ENCODE measurements at regions not wholly inside any gene's neighbourhood (a gene's known extent, or its start where the extent isn't known, plus 50 kb on each side); places are given as distances from the start of the nearest gene placed in this dataset.

GRCh38 chr12:18899678-18900317, 161.9 kb downstream of the CAPZA3 start:
- no peak for DNase-seq

DNA sequence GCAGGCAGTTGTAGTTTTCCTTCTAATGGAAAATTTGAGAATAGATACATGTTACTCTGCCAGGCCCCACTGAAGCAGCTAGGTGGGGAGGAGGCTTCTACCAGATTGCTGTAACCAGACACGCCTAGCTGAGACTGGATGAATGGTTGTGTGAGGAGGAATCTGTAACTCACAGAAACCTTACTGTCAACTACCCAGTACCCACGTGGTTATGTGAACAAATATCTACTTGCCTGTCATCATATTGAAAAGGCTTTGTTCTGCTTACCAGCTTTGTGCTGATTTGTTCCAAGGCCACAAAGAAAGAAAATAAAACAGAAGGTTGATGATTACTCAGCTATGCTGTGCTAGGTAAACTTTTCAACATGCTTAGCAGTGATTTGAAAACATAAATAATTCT, 167.2 kb downstream of the CAPZA3 start:
- no peak for DNase-seq

GRCh38 chr12:18906395-18906794, 168.5 kb downstream of the CAPZA3 start:
- DNase-seq = no peak

- DNase-seq = no peak
Observed at GRCh38 chr12:18907127-18907526, 169.2 kb downstream of the CAPZA3 start.

DNA sequence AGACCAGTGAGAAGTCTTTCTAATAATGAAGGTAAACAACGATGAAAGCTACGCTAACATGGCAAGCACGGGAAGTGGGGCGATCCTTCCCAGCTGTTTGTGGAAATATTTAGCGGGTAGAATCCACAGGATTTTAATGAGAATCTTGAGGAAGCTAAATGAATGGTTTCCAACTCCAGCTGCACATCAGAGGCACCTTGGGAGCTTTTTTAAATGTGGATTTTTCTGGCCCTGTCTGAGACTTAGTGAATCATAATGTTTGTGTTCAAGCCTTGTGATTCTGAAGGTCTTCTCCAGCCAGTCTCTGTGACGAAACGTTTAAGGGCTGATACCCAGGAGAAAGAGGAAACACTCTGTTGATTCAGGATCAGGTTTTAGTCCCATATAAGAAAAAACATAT, 169.8 kb downstream of the CAPZA3 start:
- DNase-seq = no peak

DNA sequence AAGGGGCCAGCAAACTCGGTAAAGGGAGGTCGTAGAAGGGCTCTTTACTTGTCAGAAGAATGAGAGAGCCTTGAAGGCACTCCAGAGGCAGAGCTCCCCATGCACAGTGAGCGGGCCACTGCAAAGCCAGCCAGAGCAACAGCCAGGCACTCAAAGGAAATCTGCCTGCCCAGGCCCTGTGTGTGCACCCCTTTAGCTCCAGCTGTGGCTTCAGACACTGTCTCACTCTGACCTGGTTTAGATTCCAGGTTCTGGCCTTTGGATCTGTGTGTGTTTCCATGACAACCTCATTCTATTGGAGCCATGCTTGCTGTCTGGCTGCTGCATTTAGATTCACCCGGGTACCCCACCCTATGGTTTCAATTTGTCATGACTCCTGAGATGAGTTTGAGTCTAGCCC, 170.3 kb downstream of the CAPZA3 start:
- no peak for DNase-seq

- DNase-seq = no peak
Observed at GRCh38 chr12:18919871-18920511, 182.1 kb downstream of the CAPZA3 start.

GRCh38 chr12:18922851-18923250, 184.9 kb downstream of the CAPZA3 start:
- no peak for DNase-seq

- DNase-seq = no peak
Observed at GRCh38 chr12:18923721-18924120, 185.8 kb downstream of the CAPZA3 start.

DNA sequence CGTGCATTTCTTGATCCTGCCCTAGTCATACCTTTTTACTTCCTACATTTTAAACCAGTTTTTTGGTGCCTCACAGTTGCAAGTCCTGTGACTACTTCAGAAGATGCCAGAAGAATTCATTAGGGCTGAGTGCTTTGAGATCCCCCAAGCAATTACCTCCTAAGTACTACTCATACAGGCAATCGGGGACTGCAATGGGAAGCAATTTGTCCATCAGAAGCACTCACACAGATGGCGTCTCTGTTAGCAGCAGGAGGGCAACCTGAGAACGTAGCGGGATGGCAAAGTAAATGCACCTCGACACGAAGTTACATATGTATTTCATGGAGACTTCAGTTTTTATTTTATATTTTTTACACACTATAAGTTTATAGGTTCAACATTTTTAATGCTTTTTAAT, 188.3 kb downstream of the CAPZA3 start:
- no peak for DNase-seq

GRCh38 chr12:18932211-18932610, 194.3 kb downstream of the CAPZA3 start:
- no peak for DNase-seq

GRCh38 chr12:18932715-18933114, 194.8 kb downstream of the CAPZA3 start:
- DNase-seq = peak; percentile 3

DNA sequence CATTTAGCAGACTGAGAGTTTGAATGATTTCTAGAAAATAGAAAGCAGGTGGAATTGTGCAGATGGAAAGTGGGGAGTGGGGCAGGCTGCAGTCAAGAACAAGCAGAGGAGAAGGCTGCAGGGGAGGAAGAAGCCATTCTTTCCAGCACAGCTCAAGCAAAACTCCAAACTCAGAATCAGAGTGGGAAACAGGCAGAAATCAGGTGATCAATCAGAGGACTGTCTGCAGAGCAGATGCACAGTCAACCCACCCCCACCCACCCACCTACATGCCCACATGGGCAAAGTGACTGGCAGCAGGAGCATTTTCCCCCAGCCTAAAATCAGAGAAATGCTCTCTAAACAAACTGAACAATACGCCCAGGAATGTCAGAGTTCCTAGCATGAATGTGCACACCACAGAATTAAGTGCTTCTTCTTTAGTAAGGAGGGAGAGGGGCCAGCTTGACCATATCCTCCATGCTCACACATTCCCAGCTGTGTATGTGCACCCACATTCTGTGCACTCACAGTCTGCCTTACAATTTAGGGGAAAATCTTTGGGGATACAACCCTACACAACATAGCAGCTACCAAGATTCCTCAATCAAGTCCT, 194.1 kb upstream of the PLEKHA5 start:
- DNase-seq = no peak

DNA sequence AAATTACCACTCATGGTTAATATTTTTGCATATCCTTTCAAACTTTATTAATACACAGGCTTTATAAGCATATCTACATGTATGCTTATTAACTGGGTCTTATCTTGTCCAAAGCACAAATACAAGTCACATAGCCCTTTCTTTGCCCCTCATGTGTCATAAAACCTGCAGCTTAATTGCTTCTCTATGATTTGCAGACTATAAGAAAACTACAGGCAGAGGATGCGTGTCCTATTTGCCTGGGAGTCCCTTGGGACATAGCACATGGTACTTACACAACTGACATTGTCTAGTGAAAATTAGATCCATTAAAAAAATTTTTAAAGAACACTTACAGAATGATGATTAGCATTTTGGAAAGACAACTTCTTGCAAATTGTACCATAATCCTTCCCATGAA, 190.5 kb upstream of the PLEKHA5 start:
- DNase-seq = no peak

- DNase-seq = no peak
Observed at GRCh38 chr12:18942669-18943068, 186.9 kb upstream of the PLEKHA5 start.

- DNase-seq = no peak
Observed at GRCh38 chr12:18943200-18943599, 186.3 kb upstream of the PLEKHA5 start.

- DNase-seq = no peak
Observed at GRCh38 chr12:18946106-18946505, 183.4 kb upstream of the PLEKHA5 start.

GRCh38 chr12:18951218-18951617, 178.3 kb upstream of the PLEKHA5 start:
- DNase-seq = peak; percentile 5

- no peak for DNase-seq
Observed at GRCh38 chr12:18953505-18953904, 176.0 kb upstream of the PLEKHA5 start.

- DNase-seq = peak; percentile 52
Observed at GRCh38 chr12:18955594-18955993, 173.9 kb upstream of the PLEKHA5 start.

- no peak for DNase-seq
Observed at GRCh38 chr12:18965203-18965602, 164.3 kb upstream of the PLEKHA5 start.

GRCh38 chr12:18966954-18967353, 162.6 kb upstream of the PLEKHA5 start:
- no peak for DNase-seq

GRCh38 chr12:18967814-18968213, 161.7 kb upstream of the PLEKHA5 start:
- no peak for DNase-seq

GRCh38 chr12:18969512-18969911, 160.0 kb upstream of the PLEKHA5 start:
- no peak for DNase-seq

Measured in fibroblast of skin of back (primary cell).